Left lung (tissue), 4 donors: ENCODE measurements at regions not wholly inside any gene's neighbourhood (a gene's known extent, or its start where the extent isn't known, plus 50 kb on each side); places are given as distances from the start of the nearest gene placed in this dataset.
"Not testable (repeated sequence)": the region's sequence is repeated elsewhere in the genome, so short reads cannot be mapped to it uniquely, and the experiment has no call there.

Experiments
- ATAC-seq: fragments of 200-7000 bp; cut with Tn5 transposase; one replicate; pipeline ENCODE4 v1.9.1; 2020; ENCODE audit warnings: moderate library complexity
- DNase-seq, 4 donors: peaks; one replicate each; pipeline ENCODE4 v3.0.0-alpha.2; 2013 to 2020
- H3K27ac ChIP-seq, 2 donors: fragments of 200-600 bp; sonication (generic) in 1 of 2; one replicate each; pipeline versions ENCODE4 v1.5.0 to v1.8.0; 2020 to 2021
- H3K27me3 ChIP-seq, 2 donors: fragments of 200-600 bp; sonication (generic) in 1 of 2; one replicate each; pipeline versions ENCODE4 v1.5.0 to v1.8.0; 2020 to 2021
- H3K36me3 ChIP-seq, 2 donors: fragments of 200-600 bp; sonication (generic) in 1 of 2; one replicate each; pipeline versions ENCODE4 v1.5.0 to v1.8.0; 2020 to 2021
- H3K4me1 ChIP-seq, 2 donors: fragments of 200-600 bp; one replicate each; pipeline ENCODE4 v1.8.0; 2021
- H3K4me3 ChIP-seq, 2 donors: fragments of 200-600 bp; sonication (generic) in 1 of 2; one replicate each; pipeline versions ENCODE4 v1.5.0 to v1.8.0; 2020 to 2021; ENCODE audit warnings: mild to moderate bottlenecking in 1 of 2
- H3K9me3 ChIP-seq, 2 donors: fragments of 200-600 bp; sonication (generic) in 1 of 2; one replicate each; pipeline versions ENCODE4 v1.5.0 to v1.8.0; 2020 to 2021
- intact Hi-C, 2 donors: fragments of 100-400 bp; cut with DNase I; formaldehyde crosslinking; loops; one replicate each; pipeline versions ENCODE4 v1.11.2 to v1.14.2; 2022
- TF ChIP-seq, protein P1 (sequence below), 2 donors: fragments of 200-600 bp; sonication (generic) in 1 of 2; IDR thresholded peaks; one replicate each; pipeline versions ENCODE4 v1.5.0 to v1.8.0; 2021; ENCODE audit warnings: antibody characterized with exemption in 2 of 2
- donor health status: DM: no; HTN: yes; CAD: no.
- donor health status: DM: no; HTN: no; CAD: no.

DNA sequence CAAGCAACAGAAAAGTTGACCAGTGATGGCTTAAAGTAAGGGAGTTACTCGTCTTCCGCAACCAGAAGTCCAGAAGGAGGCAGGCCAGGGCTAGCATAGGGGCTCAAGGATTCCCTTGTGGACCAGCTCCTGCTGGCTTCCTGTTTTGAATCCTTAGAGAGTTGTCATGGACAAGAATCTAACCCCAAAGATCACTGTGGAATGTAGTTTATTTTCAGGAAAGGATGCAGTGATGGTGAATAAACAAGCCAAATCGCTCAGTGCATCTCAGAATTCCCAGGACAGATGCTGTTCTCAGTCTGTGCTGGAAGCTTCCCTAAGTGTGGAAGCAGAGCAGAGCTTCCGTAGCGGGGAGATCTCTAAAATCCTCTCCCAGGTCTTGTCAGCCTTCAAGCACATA lies 311.3 kb downstream of the C12orf75 start:
- DNase-seq (no peak), ATAC-seq (no peak)
- Histone ChIP-seq H3K4me1 (no peaks in the 10 kb centered on the region), H3K9me3 (peaks cover 0 to 15% of the 10 kb centered on the region in 2 donors), H3K36me3 (no peaks in the 10 kb centered on the region), H3K27ac (no peak overlapping the region), H3K27me3 (no peaks in the 10 kb centered on the region), H3K4me3 (no peak overlapping the region)
- intact Hi-C loops = no loop called here
- TF ChIP-seq, protein P1, sequence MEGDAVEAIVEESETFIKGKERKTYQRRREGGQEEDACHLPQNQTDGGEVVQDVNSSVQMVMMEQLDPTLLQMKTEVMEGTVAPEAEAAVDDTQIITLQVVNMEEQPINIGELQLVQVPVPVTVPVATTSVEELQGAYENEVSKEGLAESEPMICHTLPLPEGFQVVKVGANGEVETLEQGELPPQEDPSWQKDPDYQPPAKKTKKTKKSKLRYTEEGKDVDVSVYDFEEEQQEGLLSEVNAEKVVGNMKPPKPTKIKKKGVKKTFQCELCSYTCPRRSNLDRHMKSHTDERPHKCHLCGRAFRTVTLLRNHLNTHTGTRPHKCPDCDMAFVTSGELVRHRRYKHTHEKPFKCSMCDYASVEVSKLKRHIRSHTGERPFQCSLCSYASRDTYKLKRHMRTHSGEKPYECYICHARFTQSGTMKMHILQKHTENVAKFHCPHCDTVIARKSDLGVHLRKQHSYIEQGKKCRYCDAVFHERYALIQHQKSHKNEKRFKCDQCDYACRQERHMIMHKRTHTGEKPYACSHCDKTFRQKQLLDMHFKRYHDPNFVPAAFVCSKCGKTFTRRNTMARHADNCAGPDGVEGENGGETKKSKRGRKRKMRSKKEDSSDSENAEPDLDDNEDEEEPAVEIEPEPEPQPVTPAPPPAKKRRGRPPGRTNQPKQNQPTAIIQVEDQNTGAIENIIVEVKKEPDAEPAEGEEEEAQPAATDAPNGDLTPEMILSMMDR (IDR thresholded peaks at IDR 0.05) = no peak

DNA sequence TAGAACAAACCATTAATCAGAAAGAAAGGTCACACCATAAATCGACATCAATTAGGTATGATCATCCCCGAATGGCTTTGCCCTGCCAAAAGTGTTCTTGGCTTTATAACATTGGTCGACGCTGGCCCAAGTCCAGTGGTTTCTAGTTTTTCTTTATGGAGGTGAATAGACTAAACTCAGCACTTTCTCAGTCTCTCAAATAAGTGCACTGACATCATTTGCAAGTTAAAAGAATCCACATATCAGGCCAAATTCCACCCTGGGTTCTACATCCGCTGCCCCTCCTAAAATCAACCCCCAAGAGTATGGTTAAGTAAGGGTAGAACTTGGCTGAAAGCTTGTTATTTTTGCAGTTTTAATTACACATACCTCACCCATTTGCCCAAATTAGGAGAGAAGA lies 314.3 kb downstream of the C12orf75 start:
- TF ChIP-seq, protein P1 (IDR thresholded peaks at IDR 0.05) = no peak
- no peaks in the 10 kb centered on the region for H3K27me3 ChIP-seq
- DNase-seq (no peak), ATAC-seq (no peak)
- no peaks in the 10 kb centered on the region for H3K4me1 ChIP-seq
- H3K4me3 ChIP-seq = no peak overlapping the region
- H3K27ac ChIP-seq = no peak overlapping the region
- no peaks in the 10 kb centered on the region for H3K36me3 ChIP-seq
- H3K9me3 ChIP-seq = no peaks in the 10 kb centered on the region
- intact Hi-C loops = no loop called here

DNA sequence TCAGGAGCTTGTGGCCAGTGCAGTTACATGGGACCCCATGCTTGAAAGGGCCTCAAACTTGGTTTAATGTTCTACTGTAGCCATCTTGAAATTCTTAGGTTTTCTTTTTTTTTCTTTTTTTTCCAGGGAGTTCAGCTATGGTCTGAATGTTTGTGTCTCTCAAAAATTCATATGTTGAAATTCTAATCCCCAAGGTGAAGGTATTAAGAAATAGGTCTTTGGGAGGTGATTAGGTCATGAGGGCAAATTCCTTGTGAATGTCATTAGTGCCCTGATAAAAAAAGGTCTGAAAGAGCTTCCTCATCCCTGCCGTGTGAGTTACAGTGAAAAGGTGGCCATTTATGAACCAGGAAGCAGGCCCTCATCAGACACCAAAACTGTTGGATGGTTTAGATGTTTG lies 324.1 kb downstream of the C12orf75 start:
- H3K27ac ChIP-seq = no peak overlapping the region
- H3K27me3 ChIP-seq = no peaks in the 10 kb centered on the region
- ATAC-seq (no peak), DNase-seq (no peak)
- TF ChIP-seq, protein P1 (IDR thresholded peaks at IDR 0.05) = no peak
- intact Hi-C loops = no loop called here
- H3K4me3 ChIP-seq = no peak overlapping the region
- H3K4me1 ChIP-seq = no peaks in the 10 kb centered on the region
- H3K9me3 ChIP-seq = no peaks in the 10 kb centered on the region
- H3K36me3 ChIP-seq = no peaks in the 10 kb centered on the region

DNA sequence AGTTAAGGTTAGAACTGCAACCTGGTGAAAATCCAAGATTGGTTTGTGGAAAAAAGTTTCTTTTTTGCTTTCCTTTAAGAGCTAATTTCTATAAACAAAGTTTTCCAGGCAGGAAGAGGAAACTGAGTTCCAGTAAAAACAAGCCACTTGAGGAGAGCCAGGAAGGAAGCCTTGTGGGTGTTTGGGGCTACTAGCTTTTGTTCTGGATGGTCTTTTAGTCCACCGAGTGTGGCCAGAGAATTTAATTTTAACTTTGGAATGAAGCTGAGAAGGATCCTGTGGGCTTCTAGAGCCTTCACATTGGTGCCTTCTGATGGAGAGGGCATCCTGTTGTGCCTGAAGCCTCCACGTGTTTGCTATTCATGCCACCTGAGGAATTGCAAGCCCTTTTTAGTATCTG lies 327.9 kb downstream of the C12orf75 start:
- H3K4me1 ChIP-seq = no peaks in the 10 kb centered on the region
- DNase-seq = no peak
- intact Hi-C loops = no loop called here
- no peak overlapping the region for H3K4me3 ChIP-seq
- H3K9me3 ChIP-seq = no peaks in the 10 kb centered on the region
- no peak overlapping the region for H3K27ac ChIP-seq
- TF ChIP-seq, protein P1 (IDR thresholded peaks at IDR 0.05) = no peak
- H3K27me3 ChIP-seq = no peaks in the 10 kb centered on the region
- no peaks in the 10 kb centered on the region for H3K36me3 ChIP-seq
- ATAC-seq = no peak

DNA sequence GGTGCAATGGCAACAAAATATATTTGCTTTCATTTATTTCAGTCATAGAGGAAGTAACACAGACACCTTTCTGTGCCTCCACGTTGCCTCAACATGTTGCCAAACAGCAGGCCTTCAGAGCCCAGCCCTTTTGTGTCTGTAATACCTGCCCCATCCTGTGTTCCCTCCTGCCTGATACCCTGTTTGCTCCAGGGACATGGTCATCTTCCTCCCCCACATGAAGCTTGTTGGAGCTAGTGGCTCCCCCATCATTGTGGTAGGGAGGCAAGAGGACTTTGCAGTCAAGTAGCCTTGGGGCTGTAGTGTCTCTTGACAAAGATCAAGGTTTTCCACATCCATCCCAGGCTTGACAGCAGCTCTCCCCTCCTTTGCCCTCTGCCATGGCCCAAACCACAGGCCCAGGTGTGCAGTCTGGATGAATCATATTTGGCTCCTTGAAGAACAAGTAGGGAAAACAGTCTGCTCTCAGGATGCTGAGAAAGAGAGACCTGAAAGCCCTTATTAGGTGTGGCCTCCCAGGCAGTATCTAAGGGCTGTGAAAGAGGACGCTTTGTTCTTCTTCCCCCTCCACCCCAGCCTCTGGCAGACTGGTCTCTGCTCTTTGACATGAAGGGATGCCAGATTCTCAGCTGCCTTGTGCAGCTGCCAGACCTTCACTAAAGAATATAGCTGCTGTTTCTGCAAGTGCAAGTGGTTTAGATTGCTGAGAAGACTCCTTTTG lies 329.0 kb downstream of the C12orf75 start:
- no peaks in the 10 kb centered on the region for H3K9me3 ChIP-seq
- H3K36me3 ChIP-seq = no peaks in the 10 kb centered on the region
- no peak overlapping the region for H3K27ac ChIP-seq
- H3K4me1 ChIP-seq = no peaks in the 10 kb centered on the region
- intact Hi-C loops = no loop called here
- no peak overlapping the region for H3K4me3 ChIP-seq
- TF ChIP-seq, protein P1 (IDR thresholded peaks at IDR 0.05) = no peak
- H3K27me3 ChIP-seq = no peaks in the 10 kb centered on the region
- DNase-seq (peak in 1 of 4 donors; percentile 10), ATAC-seq (no peak)

DNA sequence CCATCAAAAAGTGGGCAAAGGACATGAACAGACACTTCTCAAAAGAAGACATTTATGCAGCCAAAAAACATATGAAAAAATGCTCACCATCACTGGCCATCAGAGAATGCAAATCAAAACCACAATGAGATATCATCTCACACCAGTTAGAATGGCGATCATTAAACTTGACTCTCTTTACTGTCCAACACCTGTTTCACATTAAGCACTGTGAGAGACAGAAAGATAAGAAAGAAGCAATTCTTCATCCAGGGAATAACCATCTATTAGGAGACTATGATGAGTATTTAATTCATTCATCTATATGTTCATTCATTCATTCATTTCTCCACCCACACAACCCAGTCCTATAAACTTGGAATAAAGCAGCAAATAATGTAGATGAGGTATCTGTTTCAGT lies 334.3 kb downstream of the C12orf75 start:
- H3K36me3 ChIP-seq, H3K27ac ChIP-seq, H3K4me3 ChIP-seq, DNase-seq, H3K27me3 ChIP-seq, H3K9me3 ChIP-seq, intact Hi-C loops, H3K4me1 ChIP-seq, ATAC-seq: not testable (repeated sequence)
